Fibroblast of skin of right quadriceps (primary cell): ENCODE measurements at regions not wholly inside any gene's neighbourhood (a gene's known extent, or its start where the extent isn't known, plus 50 kb on each side); places are given as distances from the start of the nearest gene placed in this dataset.

Experiments used
- DNase-seq: peaks from one replicate; pipeline ENCODE4 v3.0.0-alpha.2; 2013

DNA sequence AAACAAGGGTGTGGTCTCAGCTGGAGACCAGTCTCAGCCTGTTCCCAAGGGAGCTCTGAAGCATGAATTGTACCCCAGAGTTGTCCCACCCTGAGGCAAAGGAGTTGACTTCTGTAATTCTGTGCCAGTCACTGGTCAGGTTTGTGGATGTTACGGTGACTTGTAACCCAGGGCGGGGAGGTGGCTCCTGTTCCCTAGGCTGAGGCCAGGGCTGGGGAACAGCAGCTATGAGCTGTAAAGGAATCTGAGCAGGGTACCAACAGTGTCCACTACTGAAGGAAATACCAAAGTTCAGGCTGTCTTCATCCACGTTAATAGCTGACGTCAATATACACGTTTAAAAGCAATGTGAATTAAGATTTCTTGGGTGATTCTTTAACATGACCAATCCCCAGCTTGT is 266.2 kb downstream of the ABHD5 start:
- DNase-seq: no peak

DNA sequence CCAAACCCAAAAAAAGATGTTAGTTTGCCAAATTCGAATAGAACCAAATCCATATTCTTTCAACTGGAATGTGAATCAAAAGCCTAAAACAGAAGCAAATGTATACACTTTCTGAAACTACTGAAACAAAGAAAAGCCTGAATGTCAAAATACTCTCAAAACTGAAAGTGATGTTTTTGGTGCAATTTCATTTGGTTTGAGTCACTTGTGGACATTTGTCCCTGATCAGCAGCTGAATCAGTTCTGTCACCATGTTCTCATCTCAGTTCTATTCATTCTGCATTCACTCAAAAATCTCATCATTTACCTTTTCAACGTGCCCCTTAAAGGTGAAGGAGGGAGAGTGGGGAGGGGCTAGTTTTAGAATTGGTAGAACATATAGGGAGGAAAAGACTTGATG is 266.8 kb downstream of the ABHD5 start:
- DNase-seq: no peak

DNA sequence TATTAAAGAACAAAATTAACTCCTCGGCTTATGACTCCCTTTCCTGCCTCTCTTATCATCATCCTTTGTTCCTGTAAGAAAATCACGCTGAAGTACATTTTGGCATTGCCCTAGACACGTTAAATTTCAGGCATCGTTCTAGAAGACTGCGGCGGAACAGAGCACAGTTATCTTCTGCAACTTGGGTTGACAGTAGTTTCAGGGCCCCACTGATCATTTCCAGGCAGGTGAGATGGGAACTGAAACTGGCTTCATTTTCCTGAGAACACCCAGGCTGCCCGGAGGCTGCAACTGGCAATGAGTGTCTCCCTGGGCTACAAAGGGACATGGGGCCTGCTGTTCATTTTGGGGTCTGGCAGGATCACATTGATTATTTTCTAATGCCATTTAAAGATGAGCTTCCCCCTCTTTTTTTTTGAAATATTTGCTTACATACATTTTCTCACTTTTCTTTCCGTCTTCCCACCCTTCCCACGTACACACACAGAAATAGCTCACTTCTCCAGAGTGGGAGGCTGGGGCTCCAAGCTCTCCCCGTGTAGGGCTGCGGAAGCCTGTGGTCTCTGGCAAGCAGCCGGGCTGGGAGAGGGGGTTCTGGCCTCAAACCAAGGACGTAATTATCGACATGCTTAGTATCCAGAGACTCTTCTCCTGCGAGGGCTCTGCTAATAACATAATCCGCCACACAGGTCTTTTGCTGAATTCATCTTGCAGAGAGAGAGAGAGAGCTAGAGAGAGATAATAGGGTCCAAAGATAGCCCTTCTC is 267.4 kb downstream of the ABHD5 start:
- DNase-seq: no peak

DNA sequence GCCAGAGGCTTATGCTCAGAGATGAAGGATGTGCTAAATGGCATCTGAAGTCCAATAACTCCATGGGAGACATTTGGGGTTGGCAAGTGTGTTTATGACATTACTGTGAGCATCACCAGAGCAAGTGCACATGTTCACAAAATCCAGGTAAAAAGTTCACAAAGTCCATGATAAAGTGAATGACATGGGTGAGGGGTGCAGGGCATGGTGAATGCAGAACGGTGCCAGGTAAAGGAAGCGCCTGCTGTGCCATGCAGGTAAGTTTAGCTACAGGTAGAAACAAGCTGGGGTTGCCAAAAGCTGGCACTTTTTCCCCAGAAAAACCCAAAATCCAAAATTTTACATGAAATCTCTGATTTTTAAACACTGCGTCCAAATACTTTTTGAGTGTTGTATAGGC is 268.2 kb downstream of the ABHD5 start:
- no peak for DNase-seq

DNA sequence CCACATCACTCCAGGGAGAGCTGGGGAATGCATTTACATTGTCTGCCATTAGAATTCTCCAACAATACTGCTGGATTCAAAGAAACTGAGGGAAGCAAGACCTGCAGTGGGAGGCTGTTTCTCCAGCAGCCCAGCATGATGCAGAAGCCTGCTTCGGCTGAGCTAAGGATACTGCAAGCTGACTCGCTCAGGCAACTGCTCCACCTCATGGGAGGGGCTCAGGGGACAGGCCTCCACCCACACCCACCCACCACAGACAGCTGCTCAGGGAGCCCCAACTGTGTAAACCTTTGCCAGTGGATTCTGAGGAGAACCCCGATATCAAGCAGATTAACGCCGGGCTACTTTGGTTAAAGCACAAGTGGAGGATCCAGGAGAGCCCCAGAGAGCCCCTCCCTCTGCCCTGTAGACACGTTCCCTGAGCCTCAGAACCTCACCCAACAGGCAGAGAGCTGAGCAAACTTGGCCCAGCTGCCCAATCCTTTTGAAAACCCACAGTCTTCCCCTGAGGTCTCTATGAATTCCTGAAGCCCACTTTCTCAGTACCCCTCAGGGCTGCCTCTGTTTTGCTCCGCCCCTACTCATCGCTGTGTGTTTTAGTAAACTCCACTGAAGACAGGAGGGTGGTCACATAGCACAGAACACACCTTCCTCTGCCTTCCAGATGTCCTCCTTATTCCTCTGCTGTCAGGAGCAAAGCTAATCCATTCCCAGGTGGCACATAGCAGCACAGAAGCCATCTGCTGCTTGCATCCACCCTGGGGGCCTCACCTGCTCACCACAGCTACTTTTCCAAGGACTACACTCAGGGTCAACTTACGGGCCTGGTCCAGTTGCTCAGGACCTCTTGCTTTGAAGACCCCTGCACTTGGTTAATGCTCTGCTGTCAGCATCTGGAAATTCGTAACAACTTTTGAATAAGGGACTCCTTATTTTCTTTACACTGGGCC is 269.0 kb downstream of the ABHD5 start:
- DNase-seq: no peak

DNA sequence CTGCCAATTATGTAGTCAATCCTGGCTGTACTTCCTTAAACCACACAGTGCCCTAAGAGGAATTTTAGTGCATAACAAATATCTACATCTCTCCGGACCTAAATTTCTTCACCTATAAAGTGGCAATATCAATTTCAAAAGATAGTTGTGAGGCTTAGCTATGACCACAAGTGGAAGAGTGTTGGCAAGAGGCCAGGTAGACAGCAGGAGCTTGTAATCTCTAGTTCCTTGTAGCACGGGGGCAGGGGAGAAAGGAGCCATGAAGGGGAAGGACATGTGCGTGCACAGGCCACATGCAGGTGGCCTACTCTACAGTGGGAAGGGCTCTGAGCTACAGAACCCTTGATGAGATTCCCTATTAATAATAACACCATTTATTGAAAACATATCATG is 269.7 kb downstream of the ABHD5 start:
- DNase-seq: peak; percentile 11

DNA sequence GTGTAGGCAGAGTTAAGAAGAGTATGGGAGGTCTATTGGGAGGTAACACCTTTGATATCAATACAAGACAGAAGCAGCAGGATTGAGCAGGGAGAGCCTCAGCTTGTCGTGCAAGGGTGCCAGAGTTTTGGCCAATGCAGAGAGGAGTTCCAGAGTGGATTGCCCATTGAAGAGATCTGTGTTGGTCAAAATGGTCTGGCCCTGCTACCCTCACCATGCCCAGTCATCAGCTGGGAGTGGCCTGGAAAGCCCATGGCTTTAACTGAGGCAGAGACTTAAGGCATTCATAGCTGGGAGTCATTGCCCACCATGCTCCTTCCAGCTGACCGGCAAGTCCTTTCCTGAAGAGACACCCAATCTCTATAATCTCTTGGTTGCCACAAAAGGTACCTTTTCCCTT is 271.3 kb downstream of the ABHD5 start:
- DNase-seq: no peak

DNA sequence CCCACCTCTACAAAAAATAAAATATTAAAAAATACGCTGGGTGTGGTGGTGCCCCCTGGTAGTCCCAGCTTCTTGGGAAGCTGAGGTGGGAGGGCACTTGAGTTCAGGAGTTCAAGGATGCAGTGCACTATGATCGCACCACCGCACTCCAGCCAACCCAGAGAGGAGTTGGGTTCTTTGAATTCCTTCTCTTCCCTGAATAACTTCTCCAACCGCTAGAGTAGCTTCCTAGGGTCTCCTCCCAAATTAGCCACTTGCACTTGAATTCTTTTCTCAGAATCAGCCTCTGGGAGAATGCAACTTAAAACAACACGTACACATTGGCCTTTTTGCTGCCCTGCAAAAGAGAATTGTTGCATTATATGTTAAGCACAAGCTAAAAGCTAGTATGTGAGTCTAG is 272.5 kb downstream of the ABHD5 start:
- no peak for DNase-seq

DNA sequence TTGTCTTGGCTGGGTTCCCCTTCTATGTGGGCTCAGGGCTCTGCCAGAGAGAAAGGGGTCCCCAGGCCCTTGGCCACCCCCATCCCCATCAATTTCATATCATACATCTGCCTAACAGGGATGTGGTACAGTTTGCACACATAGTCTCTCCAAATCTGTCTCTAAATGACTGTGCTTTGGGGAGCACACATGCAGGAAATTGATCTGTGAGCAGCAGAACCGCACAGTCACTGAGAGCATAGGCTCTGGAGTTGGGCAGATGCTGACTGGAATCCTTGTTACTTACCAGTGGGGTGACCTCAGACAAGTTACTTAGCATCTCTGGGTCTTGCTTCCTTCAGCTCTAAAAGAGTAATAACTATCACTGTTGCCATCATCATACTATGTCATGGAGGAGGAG is 273.9 kb downstream of the ABHD5 start:
- no peak for DNase-seq

DNA sequence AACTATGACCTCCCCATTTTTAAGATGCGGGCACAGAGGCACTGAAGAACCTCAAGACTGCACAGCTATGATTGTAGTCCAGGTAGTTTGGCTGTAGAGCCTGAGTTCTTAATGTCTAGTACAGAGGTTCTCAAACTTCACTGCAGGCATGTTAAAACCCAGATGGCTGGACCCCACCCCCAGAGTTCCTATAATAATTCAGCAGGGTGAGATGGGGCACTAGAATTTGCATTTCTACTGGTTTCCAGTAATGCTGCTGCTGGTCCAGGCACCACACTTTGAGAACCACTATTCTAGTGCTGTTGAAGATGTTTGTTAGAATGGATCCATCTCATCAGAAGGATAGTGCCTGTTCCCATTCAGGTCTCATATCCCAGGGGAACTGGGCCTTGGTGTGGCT is 274.9 kb downstream of the ABHD5 start:
- no peak for DNase-seq

DNA sequence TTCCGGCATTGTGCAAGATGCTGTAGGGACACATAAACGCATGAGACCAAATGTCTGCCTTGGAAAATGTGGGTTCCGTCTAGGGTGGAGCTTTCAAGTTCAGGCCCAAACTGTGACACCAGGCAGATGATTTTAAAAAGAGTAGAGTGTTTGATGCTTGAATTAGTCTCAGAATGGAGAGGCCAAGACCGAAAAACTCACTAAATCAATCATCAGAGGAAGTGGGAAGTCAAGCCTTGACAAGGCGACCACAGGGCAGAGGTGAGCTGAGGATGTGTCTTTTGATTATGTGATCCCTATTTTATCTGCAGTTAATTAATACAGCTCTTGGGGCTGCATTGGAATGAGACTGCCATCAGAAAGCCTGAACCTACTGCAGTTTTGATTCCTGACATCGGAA is 275.4 kb downstream of the ABHD5 start:
- no peak for DNase-seq

DNA sequence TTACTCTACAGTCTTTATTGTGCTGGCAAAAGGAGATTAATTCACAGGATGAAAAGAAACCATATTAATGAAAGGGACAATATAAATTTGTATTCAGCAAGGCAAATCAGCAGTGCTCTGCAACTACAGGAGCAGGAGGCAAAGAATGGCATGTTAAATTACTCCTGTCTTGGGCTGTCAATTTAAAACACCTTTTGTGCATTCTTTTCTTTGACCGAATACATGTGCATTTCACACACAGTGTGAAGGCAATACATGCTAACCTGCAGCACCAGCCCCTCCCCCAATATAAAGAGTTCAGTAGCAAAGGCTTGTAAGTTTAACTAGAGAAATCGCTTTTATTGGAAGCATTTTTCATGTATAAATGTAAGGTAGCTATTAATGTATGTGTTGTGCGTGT is 275.2 kb upstream of the TOPAZ1 start:
- DNase-seq: no peak

DNA sequence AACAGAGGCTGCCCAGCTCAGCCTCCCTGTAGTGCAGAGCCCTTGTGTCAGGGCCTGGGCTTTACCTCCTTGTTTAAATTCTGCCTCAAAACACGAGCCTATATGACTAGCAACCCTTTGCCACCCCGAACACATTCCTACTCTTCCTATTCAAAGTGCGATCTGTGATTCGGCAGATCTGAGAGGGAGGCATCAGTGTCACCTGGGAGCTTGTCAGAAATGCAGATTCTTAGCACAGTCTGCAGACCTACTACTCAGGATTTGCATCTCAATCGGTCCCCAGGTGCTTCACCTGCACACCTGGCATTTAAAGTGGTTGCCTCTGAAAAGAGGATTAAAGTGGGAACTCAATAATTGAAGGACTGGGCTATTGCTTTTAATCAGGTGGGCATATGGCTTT is 273.2 kb upstream of the TOPAZ1 start:
- DNase-seq: no peak

DNA sequence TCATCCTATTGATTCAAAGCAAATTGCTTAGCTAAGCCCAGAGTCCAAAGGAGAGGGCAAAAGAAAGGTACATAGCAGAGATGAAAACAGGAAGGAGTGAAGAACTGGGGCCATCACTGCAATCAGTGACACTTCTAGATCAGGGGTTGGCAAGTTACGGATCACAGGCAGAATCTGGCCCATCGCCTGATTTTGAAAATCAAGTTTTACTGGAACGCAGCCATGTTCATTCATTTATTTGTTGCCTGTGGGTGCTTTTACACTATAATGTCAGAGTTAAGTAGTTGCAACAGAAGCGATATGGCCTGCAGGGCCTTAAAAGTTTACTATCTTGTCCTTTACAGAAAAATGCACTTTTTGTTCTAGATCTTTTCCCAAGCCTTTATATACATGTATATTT is 271.7 kb upstream of the TOPAZ1 start:
- no peak for DNase-seq

DNA sequence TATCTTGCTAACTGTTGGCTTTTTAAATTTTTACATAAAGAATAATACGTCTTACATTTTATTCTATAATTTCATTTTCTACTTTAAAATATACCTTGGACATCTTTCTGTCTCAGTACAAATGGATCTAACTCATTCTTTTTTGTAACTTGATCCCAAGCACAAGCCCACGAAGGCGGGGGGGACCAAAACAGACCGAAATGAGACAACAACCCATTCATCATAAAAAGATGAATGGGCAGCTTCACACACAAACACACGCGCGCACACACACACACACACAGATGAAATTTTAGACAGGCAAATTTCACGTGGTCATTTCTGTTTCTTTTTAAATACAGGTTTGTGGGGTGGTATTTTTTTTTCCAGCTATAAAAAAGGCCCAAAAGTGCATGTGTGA is 271.3 kb upstream of the TOPAZ1 start:
- no peak for DNase-seq

DNA sequence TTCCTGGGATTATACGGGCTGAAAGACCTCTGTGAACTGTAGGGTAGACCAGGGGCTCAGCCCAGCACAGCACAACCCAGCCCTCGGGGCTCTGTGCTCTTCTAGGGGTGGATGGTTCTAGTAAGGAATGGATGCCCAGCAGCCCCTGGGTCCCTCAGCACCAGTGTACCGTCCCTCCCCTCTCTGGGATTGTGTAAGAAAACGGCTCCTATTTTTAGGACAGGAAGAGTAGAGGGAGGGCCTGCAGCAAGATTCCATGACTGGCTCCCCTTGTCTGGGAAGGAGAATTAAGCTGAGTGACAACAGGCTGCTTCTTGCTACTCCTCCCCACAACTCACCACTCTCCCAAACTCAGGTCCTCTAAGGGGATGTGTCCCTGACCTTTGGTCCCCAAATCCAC is 270.8 kb upstream of the TOPAZ1 start:
- no peak for DNase-seq

DNA sequence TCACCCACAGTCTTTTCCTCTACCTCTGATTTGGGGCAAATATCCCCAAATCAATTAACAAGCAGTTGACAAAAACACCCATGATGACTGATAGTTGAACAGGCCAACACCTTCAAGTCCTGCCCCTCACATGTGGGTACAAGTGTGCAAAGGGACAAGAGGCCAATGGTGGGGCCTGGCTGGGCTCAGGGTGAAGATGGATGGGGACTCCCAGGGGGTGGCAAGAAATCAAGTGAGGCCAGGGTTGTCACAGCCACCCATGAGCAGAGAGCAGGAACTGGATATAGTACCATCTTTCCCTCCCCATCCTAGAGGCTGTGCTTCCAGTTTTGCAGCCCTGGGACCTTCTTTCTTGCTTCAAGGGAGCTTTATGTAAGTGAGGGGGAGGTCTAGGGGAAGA is 270.2 kb upstream of the TOPAZ1 start:
- DNase-seq: no peak

DNA sequence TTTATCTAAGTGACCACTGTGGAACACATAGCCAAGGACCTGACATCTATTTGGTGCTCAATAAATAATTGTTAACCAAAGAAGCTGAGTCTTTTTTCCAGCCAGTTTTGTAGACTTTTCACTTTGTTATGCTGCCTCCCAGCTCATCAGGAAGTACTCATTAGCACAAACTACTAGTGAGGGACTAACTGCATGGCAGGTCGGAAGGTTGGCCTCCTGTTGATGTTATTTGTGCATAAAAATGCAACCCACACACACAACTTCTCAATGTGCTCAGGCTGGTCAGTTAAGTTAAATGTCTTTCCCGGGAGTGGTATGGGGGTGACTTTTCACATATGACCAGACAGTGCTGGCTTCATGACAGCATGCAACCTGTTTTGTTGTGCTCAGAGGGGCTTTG is 263.0 kb upstream of the TOPAZ1 start:
- DNase-seq: no peak

DNA sequence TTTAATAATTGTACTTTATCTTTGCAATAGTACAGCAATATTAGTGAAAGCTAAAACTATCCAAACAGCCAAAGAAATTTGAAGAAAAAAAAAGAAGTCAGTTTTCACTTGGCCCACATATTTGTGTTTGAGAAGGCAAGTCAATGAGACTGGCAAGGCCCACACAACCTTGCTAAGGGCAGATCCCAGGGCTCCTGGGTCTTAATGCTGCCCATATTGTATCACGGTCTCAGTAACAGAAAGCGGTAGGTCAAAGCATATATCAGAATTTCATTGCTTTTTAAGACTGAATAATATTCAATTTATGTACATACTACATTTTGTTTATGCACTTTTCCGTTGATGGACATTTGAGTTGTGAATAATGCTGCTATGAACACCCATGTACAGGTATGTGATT is 262.0 kb upstream of the TOPAZ1 start:
- DNase-seq: no peak

DNA sequence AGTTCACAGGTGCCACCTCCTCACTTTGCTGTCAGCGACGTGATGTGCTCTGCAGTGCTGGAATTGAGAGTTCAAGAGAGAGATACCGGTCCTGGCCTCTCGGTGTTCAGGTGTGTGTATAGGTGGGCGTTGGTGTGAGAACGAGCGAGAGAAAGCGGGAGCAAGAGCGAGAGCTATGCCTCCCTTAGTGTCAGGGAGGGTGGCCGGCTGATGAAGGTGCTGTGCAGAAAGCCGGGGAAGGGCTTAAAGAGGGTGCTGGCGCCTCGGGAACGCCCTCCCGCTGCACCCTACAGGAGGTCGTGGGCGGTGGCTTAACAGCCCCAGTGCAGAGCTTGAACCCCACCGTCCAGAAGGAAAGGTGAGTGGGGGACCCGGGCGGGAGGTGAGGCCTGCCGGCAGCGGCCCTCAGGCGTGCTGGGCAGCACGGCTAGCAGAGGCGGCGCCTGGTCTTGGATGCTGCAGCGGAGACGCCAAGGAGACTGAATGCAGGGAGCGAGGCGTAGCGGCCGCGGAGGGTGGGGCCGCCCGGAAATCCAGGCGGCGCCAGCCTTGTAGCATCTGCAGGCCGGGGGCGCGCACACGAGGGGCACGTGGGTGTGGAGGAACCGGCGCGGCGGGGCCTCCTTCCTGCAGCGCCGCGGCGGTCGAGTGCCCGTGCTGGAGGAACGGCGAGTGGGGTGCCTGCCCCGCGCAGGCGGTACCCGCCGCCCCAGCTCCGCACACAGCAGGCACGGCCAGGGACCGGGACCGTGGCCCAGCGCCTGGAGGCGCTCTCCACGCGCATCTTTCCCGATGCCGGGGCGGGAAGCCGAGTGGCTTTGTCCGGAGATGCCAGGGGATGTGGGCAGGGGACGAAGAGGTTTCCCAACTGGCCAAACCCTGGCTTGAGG is 246.8 kb upstream of the TOPAZ1 start:
- DNase-seq: no peak

DNA sequence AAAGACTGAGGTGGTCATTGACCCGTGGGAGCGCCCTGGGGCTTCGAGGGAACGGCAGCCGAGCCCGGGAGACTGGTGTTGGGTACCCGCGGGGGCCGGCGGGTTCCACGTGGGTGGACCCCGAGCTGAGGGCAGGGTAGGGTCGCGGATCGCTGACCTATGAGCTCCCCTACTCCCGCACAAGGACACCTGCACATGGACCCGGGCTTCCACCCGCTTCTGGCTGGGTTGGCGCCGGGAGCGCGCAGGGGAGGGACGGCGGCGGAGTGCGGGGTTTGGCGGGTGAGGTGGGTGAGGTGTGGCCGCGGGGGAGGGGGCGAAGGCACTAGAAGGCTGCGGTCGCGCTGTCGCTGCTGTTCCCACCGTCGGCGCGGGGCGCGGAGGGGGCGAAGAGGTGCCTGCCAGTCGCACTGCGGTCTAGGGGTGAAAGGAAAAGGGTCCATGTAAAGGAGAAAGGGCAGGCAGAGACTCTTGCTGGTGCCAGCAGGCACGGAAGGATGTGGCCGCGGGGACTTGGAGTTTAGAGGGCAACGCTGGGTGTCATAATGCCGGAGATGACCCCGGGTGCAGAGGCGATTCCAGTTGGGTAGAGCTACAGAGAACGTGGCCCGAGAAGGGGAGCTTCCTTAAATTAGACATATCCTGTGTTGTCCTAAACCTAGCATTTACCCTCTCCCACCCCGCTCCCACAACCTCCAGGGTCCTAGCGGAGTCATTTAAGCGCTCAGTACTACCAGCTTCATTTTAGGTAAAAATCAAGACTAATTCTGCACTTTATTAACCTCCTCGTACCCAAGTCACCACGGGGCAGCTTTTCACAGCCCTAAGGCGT is 245.9 kb upstream of the TOPAZ1 start:
- no peak for DNase-seq
